ENCODE measurements at regions not wholly inside any gene's neighbourhood (a gene's known extent, or its start where the extent isn't known, plus 50 kb on each side); places are given as distances from the start of the nearest gene placed in this dataset.
A peak's percentile ranks its signal among the peaks of the same experiment; 100 is the strongest.

GRCh38 chr9:36748322-36748899 lies 175.7 kb downstream of the MELK start (continued):
- TF ChIP-seq AGO1 (IDR thresholded peaks at IDR 0.05; ENCODE audit: low read depth, low read length, poor library complexity, severe bottlenecking) (no peak), MAX (IDR thresholded peaks at IDR 0.05) (no peak), PRMT3 (CRISPR knock-in tag; IDR thresholded peaks at IDR 0.05; ENCODE audit: borderline replicate concordance, low read depth) (peak; percentile 72; the same call in 1 of the 2 replicates), E2F5 (CRISPR knock-in tag; conservative IDR thresholded peaks at IDR 0.05) (0 out of 2 replicates have a peak, but pooled peaks have one; percentile 48), SRY (CRISPR knock-in tag; IDR thresholded peaks at IDR 0.05) (peak; percentile 89), TSC22D2 (CRISPR knock-in tag; IDR thresholded peaks at IDR 0.05; ENCODE audit: borderline replicate concordance) (peak; percentile 82; the same call in 1 of the 2 replicates), ZMAT5 (CRISPR knock-in tag; IDR thresholded peaks at IDR 0.05; ENCODE audit: borderline replicate concordance, low read depth) (no peak), TBX2 (CRISPR knock-in tag; IDR thresholded peaks at IDR 0.05; ENCODE audit: borderline replicate concordance) (peak; percentile 21; the same call in 1 of the 2 replicates), ZNF350 (CRISPR knock-in tag; IDR thresholded peaks at IDR 0.05; ENCODE audit: borderline replicate concordance, low read depth) (no peak), MAFG (CRISPR knock-in tag; IDR thresholded peaks at IDR 0.05) (no peak), ZNF883 (CRISPR knock-in tag; IDR thresholded peaks at IDR 0.05; ENCODE audit: not compliant biosample characterization) (peak; percentile 58), ZFP36L1 (CRISPR knock-in tag; IDR thresholded peaks at IDR 0.05) (no peak), MAF1 (CRISPR knock-in tag; IDR thresholded peaks at IDR 0.05; ENCODE audit: borderline replicate concordance) (peak; percentile 53; the same call in 1 of the 2 replicates), HBP1 (CRISPR knock-in tag; IDR thresholded peaks at IDR 0.05; ENCODE audit: low read depth) (0 out of 2 replicates have a peak, but pooled peaks have one; percentile 51), ZNF367 (CRISPR knock-in tag; IDR thresholded peaks at IDR 0.05; ENCODE audit: borderline replicate concordance) (no peak), TCF7 (IDR thresholded peaks at IDR 0.05; ENCODE audit: low read depth) (no peak), ATF5 (CRISPR knock-in tag; IDR thresholded peaks at IDR 0.05; ENCODE audit: low read depth) (no peak), IRF9 (CRISPR knock-in tag; IDR thresholded peaks at IDR 0.05; ENCODE audit: borderline replicate concordance) (peak; percentile 41; the same call in 1 of the 2 replicates), GMEB1 (CRISPR knock-in tag; IDR thresholded peaks at IDR 0.05; ENCODE audit: borderline replicate concordance) (no peak), ZNF430 (CRISPR knock-in tag; IDR thresholded peaks at IDR 0.05) (0 out of 2 replicates have a peak, but pooled peaks have one; percentile 52), ZNF629 (CRISPR knock-in tag; conservative IDR thresholded peaks at IDR 0.05) (no peak), PITX1 (CRISPR knock-in tag; IDR thresholded peaks at IDR 0.05) (no peak)
